Natural killer cell (primary cell): ENCODE measurements at regions not wholly inside any gene's neighbourhood (a gene's known extent, or its start where the extent isn't known, plus 50 kb on each side); places are given as distances from the start of the nearest gene placed in this dataset.

ENCODE experiments used
- ATAC-seq, 3 donors: fragments of 150-1000 bp in 2 of 3; fragments of 200-7000 bp in 1 of 3; cut with Tn5 transposase; 1 replicate in 1 of 3; 2 replicates in 2 of 3; pipeline ENCODE4 v1.10.0; 2021; ENCODE audit warnings: mild to moderate bottlenecking in 2 of 3, moderate library complexity in 2 of 3
- DNase-seq, 2 donors: peaks; one replicate each; pipeline versions ENCODE4 v3.0.0 to v3.0.0-alpha.2; 2013 to 2021; ENCODE audit warnings: mixed read lengths in 1 of 2
- H3K27ac ChIP-seq: one replicate; pipeline ENCODE4 v1.5.1; 2013; ENCODE audit warnings: mild to moderate bottlenecking, low read length
- H3K27me3 ChIP-seq: one replicate; pipeline ENCODE4 v1.6.1; 2013; ENCODE audit warnings: low read length; ENCODE audit not compliant: control insufficient read depth, insufficient read depth
- H3K36me3 ChIP-seq: one replicate; pipeline ENCODE4 v1.6.1; 2013; ENCODE audit warnings: low read length; ENCODE audit not compliant: control insufficient read depth, insufficient read depth
- H3K4me1 ChIP-seq: one replicate; pipeline ENCODE4 v1.6.1; 2013; ENCODE audit warnings: low read length; ENCODE audit not compliant: control insufficient read depth, insufficient read depth
- H3K4me3 ChIP-seq: one replicate; pipeline ENCODE4 v1.5.1; 2013; ENCODE audit warnings: low read length
- H3K9me3 ChIP-seq: one replicate; pipeline ENCODE4 v1.6.1; 2013; ENCODE audit warnings: low read length; ENCODE audit not compliant: control insufficient read depth, insufficient read depth
- H3K27ac Mint-ChIP-seq, 2 donors: one replicate each; pipeline ENCODE4 v1.8.0; 2022; ENCODE audit warnings: mild to moderate bottlenecking in 2 of 2, mixed read lengths in 2 of 2, moderate library complexity in 1 of 2
- H3K27me3 Mint-ChIP-seq, 2 donors: one replicate each; pipeline ENCODE4 v1.8.0; 2022; ENCODE audit warnings: low read depth in 2 of 2, mixed read lengths in 2 of 2
- H3K36me3 Mint-ChIP-seq: one replicate; pipeline ENCODE4 v1.8.0; 2022; ENCODE audit warnings: mixed read lengths
- H3K4me1 Mint-ChIP-seq, 2 donors: one replicate each; pipeline ENCODE4 v1.8.0; 2022; ENCODE audit warnings: mixed read lengths in 2 of 2
- H3K4me3 Mint-ChIP-seq: one replicate; pipeline ENCODE4 v1.8.0; 2022; ENCODE audit warnings: mild to moderate bottlenecking, moderate library complexity, mixed read lengths
- H3K9me3 Mint-ChIP-seq, 2 donors: one replicate each; pipeline ENCODE4 v1.8.0; 2022; ENCODE audit warnings: mixed read lengths in 2 of 2
- WGBS: methylation state at CpG from one replicate; pipeline ENCODE4 v1.1.7; 2013; ENCODE audit warnings: missing lambda C conversion rate; ENCODE audit not compliant: insufficient coverage; 5-methylcytosine and 5-hydroxymethylcytosine counted together
- intact Hi-C: fragments of 100-400 bp; cut with micrococcal nuclease; formaldehyde crosslinking; loops from one replicate; pipeline ENCODE4 v1.14.2; 2022
- TF ChIP-seq, protein P1 (sequence below): fragments of 200-600 bp; IDR thresholded peaks from one replicate; pipeline ENCODE4 v1.8.0; 2022; ENCODE audit warnings: antibody characterized with exemption

DNA sequence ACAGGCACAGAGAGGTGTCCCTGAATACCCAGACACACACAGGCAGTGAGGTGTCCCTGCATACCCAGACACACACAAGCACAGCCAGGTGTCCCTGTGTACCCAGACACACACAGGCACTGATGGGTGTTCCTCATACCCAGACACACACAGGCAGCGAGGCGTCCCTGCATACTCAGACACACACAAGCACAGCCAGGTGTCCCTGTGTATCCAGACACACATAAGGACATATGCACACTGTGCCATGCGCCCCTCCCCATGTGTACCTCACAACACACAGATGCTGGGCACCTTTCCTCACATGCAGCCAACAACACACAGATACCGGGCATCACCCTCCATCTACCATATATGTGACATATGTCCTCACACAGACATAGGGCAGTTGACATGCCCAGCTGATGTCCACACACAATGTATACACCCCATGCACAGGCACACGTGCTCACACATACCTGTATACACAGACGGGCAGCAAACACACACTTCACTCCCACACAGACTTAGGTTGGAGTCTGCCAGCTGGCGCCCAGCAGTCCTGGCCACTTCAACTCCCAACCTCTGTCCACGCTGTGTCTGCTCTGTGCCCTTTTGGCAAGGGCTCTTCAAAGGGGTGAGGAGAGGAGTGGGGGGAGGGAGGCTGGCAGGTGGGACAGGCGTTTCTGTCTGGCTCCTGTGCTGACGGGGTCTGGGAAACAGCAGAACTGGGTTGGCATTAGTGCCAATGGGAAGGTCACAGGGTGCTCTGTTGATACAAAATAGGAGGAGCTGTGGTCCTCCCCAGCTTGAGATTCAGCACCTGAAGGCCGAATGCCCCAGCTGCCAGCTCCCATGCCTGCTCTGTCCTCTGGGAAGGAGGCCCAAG, 69.4 kb upstream of the ALX4 start:
- H3K4me1 Mint-ChIP-seq, result no peaks in the 10 kb centered on the region
- TF ChIP-seq, protein P1, sequence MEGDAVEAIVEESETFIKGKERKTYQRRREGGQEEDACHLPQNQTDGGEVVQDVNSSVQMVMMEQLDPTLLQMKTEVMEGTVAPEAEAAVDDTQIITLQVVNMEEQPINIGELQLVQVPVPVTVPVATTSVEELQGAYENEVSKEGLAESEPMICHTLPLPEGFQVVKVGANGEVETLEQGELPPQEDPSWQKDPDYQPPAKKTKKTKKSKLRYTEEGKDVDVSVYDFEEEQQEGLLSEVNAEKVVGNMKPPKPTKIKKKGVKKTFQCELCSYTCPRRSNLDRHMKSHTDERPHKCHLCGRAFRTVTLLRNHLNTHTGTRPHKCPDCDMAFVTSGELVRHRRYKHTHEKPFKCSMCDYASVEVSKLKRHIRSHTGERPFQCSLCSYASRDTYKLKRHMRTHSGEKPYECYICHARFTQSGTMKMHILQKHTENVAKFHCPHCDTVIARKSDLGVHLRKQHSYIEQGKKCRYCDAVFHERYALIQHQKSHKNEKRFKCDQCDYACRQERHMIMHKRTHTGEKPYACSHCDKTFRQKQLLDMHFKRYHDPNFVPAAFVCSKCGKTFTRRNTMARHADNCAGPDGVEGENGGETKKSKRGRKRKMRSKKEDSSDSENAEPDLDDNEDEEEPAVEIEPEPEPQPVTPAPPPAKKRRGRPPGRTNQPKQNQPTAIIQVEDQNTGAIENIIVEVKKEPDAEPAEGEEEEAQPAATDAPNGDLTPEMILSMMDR, result no peak
- H3K9me3 Mint-ChIP-seq, result no peaks in the 10 kb centered on the region
- DNase-seq (no peak), ATAC-seq (peak in 1 of 3 donors; percentile 3)
- H3K27ac ChIP-seq, result no peak overlapping the region
- H3K4me3 ChIP-seq, result no peak overlapping the region
- intact Hi-C loops, result no loop called here
- H3K27me3 Mint-ChIP-seq, result peaks cover 0 to 7% of the 10 kb centered on the region in 2 donors
- no peaks in the 10 kb centered on the region for H3K27me3 ChIP-seq
- no peaks in the 10 kb centered on the region for H3K36me3 Mint-ChIP-seq
- H3K36me3 ChIP-seq, result no peaks in the 10 kb centered on the region
- no peaks in the 10 kb centered on the region for H3K4me1 ChIP-seq
- no peak overlapping the region for H3K27ac Mint-ChIP-seq
- WGBS, result 70% methylated on average over 10 of the region's 11 CpGs
- H3K4me3 Mint-ChIP-seq, result no peak overlapping the region
- H3K9me3 ChIP-seq, result no peaks in the 10 kb centered on the region

DNA sequence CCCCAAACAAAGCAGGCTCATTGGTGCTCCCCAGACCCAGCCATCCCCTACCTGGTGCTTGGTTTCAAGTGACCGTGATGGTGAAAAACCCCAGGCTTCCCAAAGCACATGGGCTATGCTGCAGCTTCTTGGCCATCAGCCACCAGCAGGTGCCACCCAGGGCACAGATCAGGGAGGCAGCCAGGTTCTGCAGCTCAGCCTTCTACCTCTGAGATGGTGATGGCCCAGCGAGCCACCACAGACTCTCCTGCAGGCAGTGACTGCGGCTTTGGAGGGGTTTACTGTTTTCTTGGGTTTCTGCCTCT, 70.0 kb upstream of the ALX4 start:
- DNase-seq (no peak), ATAC-seq (no peak)
- Mint-ChIP-seq H3K9me3 (no peaks in the 10 kb centered on the region), H3K27ac (no peak overlapping the region), H3K4me3 (no peak overlapping the region), H3K4me1 (no peaks in the 10 kb centered on the region), H3K36me3 (no peaks in the 10 kb centered on the region), H3K27me3 (peaks cover 2 to 9% of the 10 kb centered on the region in 2 donors)
- intact Hi-C loops, result no loop called here
- WGBS, result 92% methylated on average over 3 of the region's 3 CpGs
- H3K4me3 ChIP-seq, result no peak overlapping the region
- H3K27me3 ChIP-seq, result no peaks in the 10 kb centered on the region
- no peaks in the 10 kb centered on the region for H3K4me1 ChIP-seq
- H3K27ac ChIP-seq, result no peak overlapping the region
- H3K9me3 ChIP-seq, result no peaks in the 10 kb centered on the region
- TF ChIP-seq, protein P1, result no peak
- no peaks in the 10 kb centered on the region for H3K36me3 ChIP-seq

DNA sequence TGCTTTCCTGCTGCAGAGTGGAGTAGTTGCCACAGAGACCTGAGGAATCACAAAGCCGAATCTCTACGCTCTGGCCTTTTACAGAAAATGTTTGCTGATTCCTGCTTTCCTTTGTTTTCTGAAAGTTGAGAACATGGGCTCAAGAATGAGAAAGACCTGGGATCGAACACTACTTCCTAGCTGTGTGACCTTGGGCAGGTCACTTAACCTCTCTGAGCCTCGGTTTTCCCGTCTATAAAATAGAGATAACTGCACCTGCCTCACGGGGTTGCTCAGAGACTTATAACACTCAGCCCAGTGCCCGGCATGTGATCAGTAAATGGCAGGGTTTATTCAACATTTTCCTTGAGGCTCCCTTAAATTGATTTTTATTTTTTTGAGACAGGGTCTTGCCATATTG, 70.9 kb upstream of the ALX4 start:
- Mint-ChIP-seq H3K27me3 (peaks cover 9 to 15% of the 10 kb centered on the region in 2 donors), H3K27ac (no peak overlapping the region), H3K4me1 (no peaks in the 10 kb centered on the region), H3K36me3 (no peaks in the 10 kb centered on the region), H3K9me3 (no peaks in the 10 kb centered on the region), H3K4me3 (no peak overlapping the region)
- WGBS, result 83% methylated on average over 7 of the region's 7 CpGs
- Histone ChIP-seq H3K27ac (no peak overlapping the region), H3K4me3 (no peak overlapping the region), H3K36me3 (no peaks in the 10 kb centered on the region), H3K4me1 (no peaks in the 10 kb centered on the region), H3K9me3 (no peaks in the 10 kb centered on the region), H3K27me3 (no peaks in the 10 kb centered on the region)
- ATAC-seq, result no peak
- DNase-seq, result no peak
- TF ChIP-seq, protein P1, result no peak
- intact Hi-C loops, result no loop called here

DNA sequence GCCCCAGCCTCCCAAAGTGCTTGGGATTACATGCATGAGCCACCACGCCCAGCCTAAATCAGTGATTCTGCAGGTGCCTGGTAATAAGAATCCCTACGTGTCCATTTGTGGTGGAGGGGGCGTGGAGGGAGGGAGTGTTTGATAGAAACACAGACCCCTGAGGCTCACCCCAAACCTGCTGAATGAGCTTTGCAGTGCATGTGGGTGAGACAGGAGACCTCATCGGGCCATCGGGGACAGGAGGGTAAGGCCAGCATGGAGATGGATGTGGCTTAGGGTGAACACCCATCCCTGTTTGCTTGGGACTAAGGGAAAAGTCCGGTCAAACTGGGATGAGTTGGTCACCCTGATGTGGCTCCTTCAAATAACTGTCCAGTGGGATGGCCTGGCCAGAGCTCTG, 71.3 kb upstream of the ALX4 start:
- intact Hi-C loops, result no loop called here
- WGBS, result 84% methylated on average over 6 of the region's 6 CpGs
- no peaks in the 10 kb centered on the region for H3K4me1 ChIP-seq
- TF ChIP-seq, protein P1, result no peak
- DNase-seq, result no peak
- no peak overlapping the region for H3K4me3 ChIP-seq
- H3K27me3 Mint-ChIP-seq, result peaks cover 9 to 15% of the 10 kb centered on the region in 2 donors
- H3K27ac Mint-ChIP-seq, result no peak overlapping the region
- H3K9me3 ChIP-seq, result no peaks in the 10 kb centered on the region
- H3K27ac ChIP-seq, result no peak overlapping the region
- no peak for ATAC-seq
- no peaks in the 10 kb centered on the region for H3K27me3 ChIP-seq
- H3K9me3 Mint-ChIP-seq, result no peaks in the 10 kb centered on the region
- no peak overlapping the region for H3K4me3 Mint-ChIP-seq
- H3K4me1 Mint-ChIP-seq, result no peaks in the 10 kb centered on the region
- no peaks in the 10 kb centered on the region for H3K36me3 Mint-ChIP-seq
- H3K36me3 ChIP-seq, result no peaks in the 10 kb centered on the region
